Heart left ventricle (tissue), 16 donors: ENCODE measurements at regions not wholly inside any gene's neighbourhood (a gene's known extent, or its start where the extent isn't known, plus 50 kb on each side); places are given as distances from the start of the nearest gene placed in this dataset.

Experiments used
- ATAC-seq, 4 donors: fragments of 200-7000 bp; cut with Tn5 transposase; one replicate each; pipeline ENCODE4 v1.9.1; 2020 to 2022; ENCODE audit warnings: moderate library complexity in 4 of 4, mild to moderate bottlenecking in 3 of 4, moderate number of reproducible peaks in 1 of 4
- DNase-seq, 5 donors: peaks; one replicate each; pipeline ENCODE4 v3.0.0-alpha.2; 2020
- H3K27ac ChIP-seq, 12 donors: fragments of 200-600 bp; sonication (generic) in 4 of 12; one replicate each; pipeline versions ENCODE4 v1.5.0 to v1.8.0; 2016 to 2022; ENCODE audit warnings: mild to moderate bottlenecking in 2 of 12
- H3K27me3 ChIP-seq, 9 donors: fragments of 200-600 bp; sonication (generic) in 2 of 9; one replicate each; pipeline versions ENCODE4 v1.5.1 to v1.8.0; 2016 to 2022; ENCODE audit warnings: mild to moderate bottlenecking in 3 of 9
- H3K36me3 ChIP-seq, 9 donors: fragments of 200-600 bp; sonication (generic) in 2 of 9; one replicate each; pipeline versions ENCODE4 v1.5.0 to v1.8.0; 2018 to 2022; ENCODE audit warnings: mild to moderate bottlenecking in 2 of 9
- H3K4me1 ChIP-seq, 12 donors: fragments of 200-600 bp; sonication (generic) in 4 of 12; one replicate each; pipeline versions ENCODE4 v1.5.0 to v1.8.0; 2016 to 2022; ENCODE audit warnings: mild to moderate bottlenecking in 3 of 12
- H3K4me3 ChIP-seq, 12 donors: fragments of 200-600 bp; sonication (generic) in 4 of 12; one replicate each; pipeline versions ENCODE4 v1.5.0 to v1.8.0; 2017 to 2022; ENCODE audit warnings: mild to moderate bottlenecking in 9 of 12, moderate library complexity in 4 of 12
- H3K9me3 ChIP-seq, 12 donors: fragments of 200-600 bp; sonication (generic) in 4 of 12; one replicate each; pipeline versions ENCODE4 v1.5.0 to v1.8.0; 2016 to 2022; ENCODE audit warnings: mild to moderate bottlenecking in 1 of 12
- POLR2A ChIP-seq, 2 donors: fragments of 450-650 bp; IDR thresholded peaks; one replicate each; pipeline ENCODE4 v1.6.1; 2017; ENCODE audit warnings: antibody characterized with exemption in 2 of 2, mild to moderate bottlenecking in 2 of 2, moderate library complexity in 2 of 2
- whole genome bisulfite sequencing, 4 donors: extraction: QIAGEN DNeasy Blood & Tissue Kit in 2 of 4; methylation state at CpG; one replicate each; pipeline versions ENCODE4 v1.1.5 to v1.1.7; 2013 to 2018; 5-methylcytosine and 5-hydroxymethylcytosine counted together
- intact Hi-C, 10 donors: fragments of 100-400 bp; cut with DNase I; formaldehyde crosslinking; loops; one replicate each; pipeline versions ENCODE4 v1.11.1 to v1.14.2; 2022
- TF ChIP-seq, protein P1 (sequence below), 12 donors: fragments of 200-600 bp; sonication (generic) in 4 of 12; IDR thresholded peaks; one replicate each; pipeline versions ENCODE4 v1.5.0 to v1.8.0; 2018 to 2022; ENCODE audit warnings: antibody characterized with exemption in 12 of 12, mild to moderate bottlenecking in 5 of 12
- donor health status: ischemic (EF 13 %, LVEDD 7.1; RV severe dilation, severe dysfunction).
- donor health status: healthy with polysubstance abuse.
- donor health status: DM: no; HTN: yes; CAD: no.
- donor health status: DM: no; HTN: no; CAD: no.
- donor health status: ischemic (EF 25% LVEDD 6.9; RV normal size, moderate dysfunction).
- donor health status: ischemic (EF 25% LVEDD 5.7; RV mildly dilated, moderate dysfunction).
- donor health status: healthy.
- donor health status: DM: yes; HTN: yes; CAD: no.
- donor health status: ischemic (EF 35%, LVEDD 5.7; RV mildly dilated, moderate dysfunction).
- donor health status: nonischemic (EF 11% LVEDD 7.7; RV severe dilation, severe dysfunction).
- donor health status: DM: yes; HTN: yes; CAD: no.
- donor health status: PGD.
- donor health status: ischemic (EF 29% LVEDD 5.4; RV normal size, mild dysfunction).
- donor health status: nonischemic (EF 23%, LVEDD 6.1; RV moderate dilation, normal function).

- 79 to 90% (median 81%) methylated on average over 7 of the region's 7 CpGs for WGBS, 4 donors
- Histone ChIP-seq H3K9me3 (no peaks in the 10 kb centered on the region), H3K4me3 (peak overlapping the region in 5 of 12 donors; percentile 55 to 69 (median 60)), H3K27ac (peak overlapping the region; percentile 54 to 93 (median 86)), H3K36me3 (no peaks in the 10 kb centered on the region), H3K27me3 (peaks cover 0 to 14% (median 5%) of the 10 kb centered on the region in 9 donors), H3K4me1 (peaks cover 0 to 16% (median 0%) of the 10 kb centered on the region in 12 donors)
- DNase-seq (no peak), ATAC-seq (no peak)
- intact Hi-C loops: loop anchor here in 1 of 10 donors (10.0 kb wide), 2 partner anchors 60 to 130 kb away; no protein-coding TSS in a partner anchor
- no peak for TF ChIP-seq POLR2A (IDR thresholded peaks at IDR 0.05)
- TF ChIP-seq, protein P1, sequence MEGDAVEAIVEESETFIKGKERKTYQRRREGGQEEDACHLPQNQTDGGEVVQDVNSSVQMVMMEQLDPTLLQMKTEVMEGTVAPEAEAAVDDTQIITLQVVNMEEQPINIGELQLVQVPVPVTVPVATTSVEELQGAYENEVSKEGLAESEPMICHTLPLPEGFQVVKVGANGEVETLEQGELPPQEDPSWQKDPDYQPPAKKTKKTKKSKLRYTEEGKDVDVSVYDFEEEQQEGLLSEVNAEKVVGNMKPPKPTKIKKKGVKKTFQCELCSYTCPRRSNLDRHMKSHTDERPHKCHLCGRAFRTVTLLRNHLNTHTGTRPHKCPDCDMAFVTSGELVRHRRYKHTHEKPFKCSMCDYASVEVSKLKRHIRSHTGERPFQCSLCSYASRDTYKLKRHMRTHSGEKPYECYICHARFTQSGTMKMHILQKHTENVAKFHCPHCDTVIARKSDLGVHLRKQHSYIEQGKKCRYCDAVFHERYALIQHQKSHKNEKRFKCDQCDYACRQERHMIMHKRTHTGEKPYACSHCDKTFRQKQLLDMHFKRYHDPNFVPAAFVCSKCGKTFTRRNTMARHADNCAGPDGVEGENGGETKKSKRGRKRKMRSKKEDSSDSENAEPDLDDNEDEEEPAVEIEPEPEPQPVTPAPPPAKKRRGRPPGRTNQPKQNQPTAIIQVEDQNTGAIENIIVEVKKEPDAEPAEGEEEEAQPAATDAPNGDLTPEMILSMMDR (IDR thresholded peaks at IDR 0.05): no peak
Observed at GRCh38 chr15:95324656-95325055, 1005.8 kb upstream of the NR2F2 start.

GRCh38 chr15:95325763-95326404 is 1004.6 kb upstream of the NR2F2 start:
- no peaks in the 10 kb centered on the region for H3K9me3 ChIP-seq
- DNase-seq (no peak), ATAC-seq (peak in 3 of 4 donors; percentile 62 to 73 (median 66))
- peaks cover 0 to 16% (median 0%) of the 10 kb centered on the region in 12 donors for H3K4me1 ChIP-seq
- peaks cover 0 to 14% (median 5%) of the 10 kb centered on the region in 9 donors for H3K27me3 ChIP-seq
- peak overlapping the region in 9 of 12 donors; percentile 46 to 69 (median 56) for H3K4me3 ChIP-seq
- H3K36me3 ChIP-seq: no peaks in the 10 kb centered on the region
- no peak for TF ChIP-seq POLR2A (IDR thresholded peaks at IDR 0.05)
- TF ChIP-seq, protein P1 (IDR thresholded peaks at IDR 0.05): no peak
- WGBS, 4 donors: 51 to 62% (median 57%) methylated on average over 7 of the region's 7 CpGs
- peak overlapping the region; percentile 54 to 93 (median 86) for H3K27ac ChIP-seq
- intact Hi-C loops: loop anchor here in 1 of 10 donors (10.0 kb wide), 2 partner anchors 61 to 129 kb away; no protein-coding TSS in a partner anchor

GRCh38 chr15:95326431-95327182 is 1003.9 kb upstream of the NR2F2 start:
- ATAC-seq (peak; percentile 35 to 62 (median 47)), DNase-seq (peak in 3 of 5 donors; percentile 20 to 56 (median 28))
- H3K36me3 ChIP-seq: no peaks in the 10 kb centered on the region
- H3K9me3 ChIP-seq: no peaks in the 10 kb centered on the region
- intact Hi-C loops: loop anchor here in 1 of 10 donors (10.0 kb wide), 2 partner anchors 62 to 128 kb away; no protein-coding TSS in a partner anchor
- H3K27me3 ChIP-seq: peaks cover 0 to 14% (median 5%) of the 10 kb centered on the region in 9 donors
- peak overlapping the region; percentile 54 to 93 (median 86) for H3K27ac ChIP-seq
- H3K4me3 ChIP-seq: peak overlapping the region; percentile 21 to 69 (median 55)
- TF ChIP-seq POLR2A (IDR thresholded peaks at IDR 0.05): no peak
- TF ChIP-seq, protein P1 (IDR thresholded peaks at IDR 0.05): no peak
- H3K4me1 ChIP-seq: peaks cover 0 to 16% (median 0%) of the 10 kb centered on the region in 12 donors
- WGBS, 4 donors: 4 to 12% (median 5%) methylated on average over 17 to 59 of the region's 59 CpGs

DNA sequence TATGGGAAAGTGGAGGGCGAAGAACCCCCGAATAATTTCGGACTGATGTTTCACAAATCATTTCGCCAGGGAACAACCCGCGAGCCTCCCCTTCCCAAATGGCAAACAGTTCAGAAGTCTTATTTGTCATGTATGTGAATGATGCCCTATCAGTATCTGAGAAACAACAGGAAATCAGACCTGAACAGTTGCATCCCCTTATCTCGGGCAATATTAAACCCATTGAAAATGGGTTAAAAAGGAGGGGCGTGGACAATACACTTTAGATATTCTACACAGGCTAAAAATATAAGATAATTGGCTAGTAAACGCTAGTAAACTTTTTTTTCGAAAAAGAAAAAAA is 1003.3 kb upstream of the NR2F2 start:
- Histone ChIP-seq H3K36me3 (no peaks in the 10 kb centered on the region), H3K27ac (peak overlapping the region; percentile 54 to 93 (median 86)), H3K9me3 (no peaks in the 10 kb centered on the region), H3K4me3 (peak overlapping the region; percentile 21 to 69 (median 55)), H3K27me3 (peaks cover 0 to 14% (median 5%) of the 10 kb centered on the region in 9 donors), H3K4me1 (peaks cover 0 to 16% (median 0%) of the 10 kb centered on the region in 12 donors)
- 16 to 29% (median 21%) methylated on average over 10 of the region's 10 CpGs for WGBS, 4 donors
- intact Hi-C loops: loop anchor here in 1 of 10 donors (10.0 kb wide), 2 partner anchors 62 to 128 kb away; no protein-coding TSS in a partner anchor
- no peak for DNase-seq
- TF ChIP-seq, protein P1 (IDR thresholded peaks at IDR 0.05): no peak
- no peak for TF ChIP-seq POLR2A (IDR thresholded peaks at IDR 0.05)
- ATAC-seq: no peak
